GM19463 (cell line): ENCODE measurements at regions not wholly inside any gene's neighbourhood (a gene's known extent, or its start where the extent isn't known, plus 50 kb on each side); places are given as distances from the start of the nearest gene placed in this dataset.

Experiments
- ATAC-seq: cut with Tn5 transposase; IDR thresholded peaks from one replicate; pipeline ENCODE4 v1.9.1; 2021; ENCODE audit warnings: mild to moderate bottlenecking, moderate library complexity; ENCODE audit not compliant: unreplicated experiment

DNA sequence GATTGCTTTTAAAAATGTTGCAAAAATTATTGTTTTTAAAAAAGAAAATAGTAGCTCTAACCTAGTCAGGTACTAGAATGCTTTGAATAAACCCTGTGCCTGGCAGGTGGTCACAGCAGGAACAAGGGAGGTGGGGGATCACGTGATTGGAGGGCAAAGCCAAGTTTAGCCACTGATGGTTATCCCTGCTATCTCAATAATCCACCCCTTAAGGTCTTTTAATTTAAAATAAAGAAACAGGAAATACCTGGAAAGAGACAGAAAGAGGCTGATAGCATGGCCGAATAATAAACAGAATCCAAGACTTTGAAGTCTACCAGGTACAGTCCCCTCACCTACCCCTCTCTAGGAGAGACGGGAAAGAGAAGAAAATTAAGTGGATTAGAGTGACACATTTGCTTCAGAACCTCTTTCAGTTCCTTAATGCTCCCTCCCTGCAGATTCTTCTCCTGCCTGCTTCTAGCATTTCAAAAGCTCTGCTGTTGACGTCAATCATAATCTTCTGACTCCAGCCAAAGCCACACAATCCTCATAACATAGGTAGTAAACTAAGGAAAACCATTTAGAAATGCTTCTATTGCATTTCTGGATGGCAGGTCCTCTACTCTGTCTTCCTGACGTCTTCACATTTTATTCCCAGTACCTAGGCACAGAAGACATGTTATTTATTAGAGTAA lies 303.4 kb upstream of the MME start:
- no peak for ATAC-seq

DNA sequence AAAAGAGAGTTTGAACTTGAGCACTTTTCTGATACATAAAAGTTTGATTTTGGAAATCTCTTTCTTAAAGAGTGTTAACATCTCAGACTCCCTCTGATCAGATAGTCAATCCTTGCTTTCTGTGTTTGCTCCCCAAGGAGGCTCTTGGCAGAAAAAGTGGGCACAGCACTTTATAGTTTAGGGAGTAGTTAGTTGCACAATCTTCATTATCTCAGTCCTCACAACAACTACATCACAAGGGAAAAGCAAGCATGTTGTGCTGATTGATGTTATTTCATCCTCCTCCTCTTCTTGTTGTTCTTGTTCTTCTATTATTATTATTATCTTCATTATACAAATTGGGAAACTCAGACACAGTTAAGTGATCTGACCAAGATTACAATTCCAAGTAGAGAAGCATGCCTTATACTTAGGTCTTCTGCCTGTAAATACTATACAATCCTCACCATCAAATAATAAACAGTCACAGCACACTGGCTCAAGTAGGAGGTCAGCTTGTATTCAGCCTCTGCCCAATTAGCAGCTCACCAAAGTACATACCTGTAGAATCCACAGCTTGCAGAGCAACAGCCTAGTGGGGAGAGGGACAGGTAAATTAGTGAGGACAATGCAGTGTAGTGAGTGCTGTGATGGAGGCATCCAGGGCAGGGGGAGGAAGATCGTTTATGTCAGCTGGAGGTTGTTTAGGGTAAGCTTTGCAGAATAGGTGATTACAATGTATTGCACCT lies 304.1 kb upstream of the MME start:
- ATAC-seq: no peak

DNA sequence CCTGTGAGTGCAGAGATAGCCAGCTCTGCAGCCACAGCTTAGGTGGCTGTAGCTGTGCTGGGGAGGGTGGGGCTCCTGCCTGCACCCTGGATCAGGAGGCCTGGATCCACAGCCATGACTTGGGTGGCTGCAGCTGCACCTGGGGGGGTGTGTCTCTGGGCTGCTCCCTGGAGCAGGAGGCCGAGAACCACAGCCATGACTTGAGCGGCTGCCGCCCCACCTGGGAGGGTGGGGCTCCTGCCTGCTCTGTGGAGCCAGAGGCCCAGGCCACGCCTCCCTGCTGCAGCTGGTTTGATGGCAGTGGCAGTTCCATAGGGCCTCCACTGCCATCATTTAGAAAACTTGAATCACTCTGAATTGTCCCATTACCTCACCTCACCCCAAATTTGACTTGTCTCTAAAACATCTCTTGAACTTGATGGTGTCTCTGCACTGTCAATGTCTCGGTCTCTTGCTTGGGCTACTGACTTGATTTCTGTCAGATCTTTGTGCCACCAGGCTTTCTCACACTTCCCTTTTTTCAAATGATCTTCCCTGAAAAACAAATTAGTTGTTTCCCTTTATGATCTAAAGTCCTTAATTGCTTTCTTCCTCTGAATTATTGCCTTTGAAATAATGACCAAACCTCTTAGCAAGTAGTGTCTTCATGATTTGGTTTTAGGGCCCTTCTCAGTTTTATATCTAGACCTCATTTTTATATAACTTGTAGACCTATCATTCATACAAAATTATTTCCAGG lies 313.2 kb upstream of the MME start:
- no peak for ATAC-seq

DNA sequence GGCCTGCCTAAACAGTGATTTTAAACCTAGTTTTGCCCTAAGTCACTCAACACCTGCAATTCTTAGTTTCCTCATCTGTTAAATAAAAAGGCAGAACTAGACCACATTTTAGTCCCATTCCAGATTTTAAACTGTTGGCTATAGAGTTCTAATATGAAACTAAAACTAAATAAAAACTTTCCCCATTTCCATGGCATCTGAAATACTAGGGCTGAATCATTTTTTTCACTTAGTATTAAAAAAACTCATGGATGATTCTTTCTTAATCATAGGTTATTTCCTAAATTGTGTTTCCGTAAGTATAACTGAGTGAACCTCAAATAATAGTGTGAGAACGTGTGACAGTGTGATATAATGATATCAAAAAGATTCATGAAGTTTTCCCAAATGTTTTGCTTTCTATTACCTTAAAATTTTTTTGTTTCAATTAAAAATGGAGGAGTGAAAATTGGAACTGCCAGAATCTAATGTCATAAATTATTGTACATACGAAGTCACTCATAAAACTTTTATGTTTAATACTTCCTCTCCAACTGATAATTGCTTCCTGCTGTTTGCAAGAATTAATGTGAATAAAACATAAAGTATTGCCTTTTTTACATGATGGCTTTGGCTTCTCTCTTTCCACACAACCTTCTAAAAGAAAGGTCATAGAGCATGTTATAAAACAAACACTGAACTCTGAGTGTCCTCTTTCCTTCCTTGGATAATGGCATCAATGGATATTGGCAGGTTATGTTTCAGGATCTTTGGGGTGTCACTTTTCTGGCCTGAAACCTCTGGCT lies 315.1 kb upstream of the MME start:
- no peak for ATAC-seq

DNA sequence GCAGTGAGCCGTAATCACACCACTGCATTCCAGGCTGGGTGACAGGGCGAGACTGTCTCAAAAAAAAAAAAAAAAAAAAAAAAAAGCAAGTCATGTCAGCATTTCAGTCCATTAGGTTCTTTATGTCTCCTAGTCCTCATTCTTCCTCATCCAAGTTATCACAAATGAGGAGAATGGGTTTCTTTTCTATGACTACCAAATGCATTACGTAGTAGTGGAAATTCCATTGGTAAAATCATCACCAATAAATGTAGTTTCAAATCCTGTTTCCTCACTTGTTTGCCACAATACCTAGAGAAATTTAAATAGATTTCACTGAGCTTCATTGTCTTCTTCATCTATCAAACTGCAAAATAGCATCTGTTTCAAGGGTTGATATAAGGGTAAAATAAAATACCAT lies 317.6 kb upstream of the MME start:
- no peak for ATAC-seq

DNA sequence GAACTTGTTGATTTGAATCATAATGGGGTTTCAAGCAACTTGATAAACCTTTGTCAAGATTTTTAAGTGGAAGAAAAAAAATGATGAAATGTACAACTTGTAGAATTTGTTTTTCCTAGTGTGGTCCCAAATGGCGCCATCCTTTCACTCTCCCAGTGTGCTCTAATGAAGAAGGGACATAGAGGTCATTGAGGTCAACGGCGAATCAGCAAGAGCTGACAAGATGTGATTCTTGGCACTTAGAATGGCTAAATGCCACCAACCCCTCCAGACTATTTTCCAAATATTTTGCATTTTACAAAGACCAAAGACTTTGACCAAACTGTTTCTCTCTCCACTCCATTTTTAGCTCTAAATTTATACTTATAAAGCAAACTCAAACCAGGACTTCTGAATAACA lies 320.2 kb upstream of the MME start:
- ATAC-seq: no peak

DNA sequence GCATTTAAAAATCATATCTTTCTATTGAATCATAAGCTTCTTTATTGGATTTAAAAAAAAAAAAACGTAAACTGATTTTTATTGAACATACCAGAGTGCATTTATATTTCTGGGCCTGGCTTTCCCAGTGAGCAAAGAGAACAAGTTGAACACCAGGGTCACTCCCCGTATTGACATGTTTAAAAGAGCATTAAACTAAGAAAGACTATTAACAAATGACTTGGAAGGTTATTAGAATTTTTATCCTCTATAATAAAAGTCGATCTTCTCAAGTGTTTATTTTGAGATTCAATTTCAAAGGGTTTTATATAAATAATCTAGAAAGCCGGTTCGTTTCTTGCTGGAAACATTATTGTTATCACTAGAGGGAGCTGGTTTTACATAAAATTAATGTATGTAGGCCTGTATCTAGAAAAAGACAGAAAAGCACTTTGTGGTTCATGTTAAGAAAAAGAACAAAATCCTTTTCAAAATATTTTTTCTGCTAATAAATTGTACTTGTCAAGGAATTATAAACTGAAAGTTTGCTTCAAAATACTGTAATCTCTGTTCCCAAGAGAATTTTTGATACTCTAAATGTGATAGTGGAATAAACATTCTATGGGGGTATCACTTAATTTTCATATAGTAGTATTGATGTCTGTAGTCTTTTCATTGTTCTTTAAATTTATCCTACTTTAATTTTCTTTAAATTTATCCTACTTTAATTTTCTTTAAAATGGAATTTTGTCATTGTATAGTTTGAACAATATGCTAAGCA lies 321.8 kb upstream of the MME start:
- no peak for ATAC-seq

DNA sequence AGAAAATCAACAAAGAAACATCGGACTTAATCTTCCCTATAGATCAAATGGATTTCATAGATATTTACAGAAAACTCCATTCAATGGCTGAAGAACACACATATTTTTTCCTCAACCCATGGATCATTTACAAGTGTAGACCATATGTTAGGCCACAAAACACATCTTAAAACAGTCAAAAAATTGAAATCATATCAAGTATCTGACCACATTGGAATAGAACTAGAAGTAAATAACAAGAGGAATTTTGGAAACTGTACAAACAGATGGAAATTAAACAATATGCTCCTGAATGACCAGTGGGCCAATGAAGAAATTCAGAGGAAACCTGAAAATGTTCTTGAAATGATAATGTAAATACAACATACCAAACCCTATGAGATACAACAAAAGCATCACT lies 323.1 kb upstream of the GPR149 start:
- ATAC-seq: no peak

DNA sequence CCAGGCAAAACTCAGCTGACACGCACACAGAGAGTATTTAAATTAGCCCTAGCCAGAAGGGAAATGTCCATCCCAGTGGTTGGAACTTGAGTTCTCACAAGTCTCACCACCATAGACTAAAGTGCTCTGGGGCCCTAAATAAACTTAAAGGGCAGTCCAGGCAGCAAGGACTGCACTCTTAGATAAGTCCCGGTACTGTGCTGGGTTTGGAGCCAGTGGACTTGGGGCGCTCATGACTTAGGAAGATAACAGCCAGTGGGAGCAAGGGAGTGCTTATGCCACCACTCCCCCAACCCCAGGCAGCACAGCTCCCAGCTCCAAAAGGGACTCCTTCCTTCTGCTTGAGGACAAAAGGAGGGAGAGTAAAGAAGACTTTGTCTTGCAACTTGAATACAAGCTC lies 319.5 kb upstream of the GPR149 start:
- no peak for ATAC-seq

DNA sequence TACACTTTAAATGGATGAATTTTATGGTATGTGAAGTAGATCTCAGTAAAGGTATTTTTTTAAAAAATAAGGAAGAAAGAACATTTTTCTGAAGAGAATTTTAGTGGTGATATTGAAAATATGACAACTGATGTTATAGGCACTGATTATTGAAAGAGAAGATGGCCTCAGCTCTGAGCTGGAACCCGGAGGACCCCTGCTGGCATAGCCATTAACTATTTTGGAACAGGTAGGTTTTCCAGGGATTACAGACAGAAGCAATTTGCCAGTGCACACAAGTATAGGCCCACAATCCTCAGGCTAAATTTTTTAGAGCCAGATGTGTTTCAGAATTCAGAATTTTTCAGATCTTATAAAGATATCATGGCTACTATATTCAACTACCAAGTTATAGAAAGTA lies 315.9 kb upstream of the GPR149 start:
- no peak for ATAC-seq

DNA sequence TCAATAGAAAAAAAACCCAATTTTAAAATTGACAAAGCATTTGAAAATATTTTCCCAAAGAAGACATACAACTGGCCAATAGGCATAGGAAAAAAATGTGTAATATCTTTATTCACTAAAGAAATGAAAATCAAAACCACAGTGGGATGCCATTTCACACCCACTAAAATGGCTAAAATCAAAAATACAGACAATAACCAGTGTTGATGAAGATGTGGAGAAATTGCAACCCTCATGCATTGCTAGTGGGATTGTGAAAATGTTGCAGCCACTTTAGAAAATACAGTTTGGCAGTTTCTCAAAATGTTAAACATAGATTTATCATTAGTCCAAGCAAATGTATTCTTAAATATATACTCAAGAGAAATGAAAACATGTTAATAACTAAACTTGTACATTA lies 315.1 kb upstream of the GPR149 start:
- ATAC-seq: no peak

DNA sequence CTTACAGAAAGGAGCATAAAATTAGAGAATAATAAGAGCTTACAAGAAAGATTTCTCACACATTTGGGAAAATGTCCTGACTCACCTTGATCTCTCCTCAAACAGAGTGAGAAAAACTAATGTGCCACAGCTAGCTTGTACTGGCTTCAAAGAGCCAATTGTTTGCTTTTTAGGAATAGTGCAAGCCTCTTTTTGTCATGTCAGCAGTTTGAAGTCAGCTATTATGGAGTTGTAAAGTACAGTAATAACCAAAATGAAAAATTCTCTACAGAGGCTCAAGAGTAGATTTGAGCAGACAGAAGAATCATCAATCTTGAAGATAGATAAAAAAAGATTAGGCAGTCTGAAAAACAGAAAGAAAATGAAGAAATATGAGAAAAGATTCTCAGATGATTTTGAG lies 313.4 kb upstream of the GPR149 start:
- ATAC-seq: no peak

DNA sequence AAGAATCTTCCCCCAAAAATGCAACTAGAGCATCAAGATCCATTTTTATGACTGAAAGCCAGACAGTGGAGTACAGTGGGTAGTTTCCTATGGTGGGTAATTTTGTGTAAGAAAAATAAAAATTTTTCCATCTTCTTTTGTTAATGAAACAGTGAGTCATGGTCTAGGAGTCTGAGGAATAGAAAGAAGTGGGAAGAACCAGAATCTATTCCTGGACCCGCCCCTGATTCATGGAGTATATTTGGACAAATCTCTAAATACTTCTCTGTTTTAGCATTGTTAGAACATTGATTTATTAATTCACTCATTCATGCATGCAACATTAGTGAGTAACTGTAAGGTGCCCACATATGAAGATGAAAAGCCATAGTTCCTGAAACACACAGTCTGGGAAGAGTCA lies 304.5 kb upstream of the GPR149 start:
- no peak for ATAC-seq

DNA sequence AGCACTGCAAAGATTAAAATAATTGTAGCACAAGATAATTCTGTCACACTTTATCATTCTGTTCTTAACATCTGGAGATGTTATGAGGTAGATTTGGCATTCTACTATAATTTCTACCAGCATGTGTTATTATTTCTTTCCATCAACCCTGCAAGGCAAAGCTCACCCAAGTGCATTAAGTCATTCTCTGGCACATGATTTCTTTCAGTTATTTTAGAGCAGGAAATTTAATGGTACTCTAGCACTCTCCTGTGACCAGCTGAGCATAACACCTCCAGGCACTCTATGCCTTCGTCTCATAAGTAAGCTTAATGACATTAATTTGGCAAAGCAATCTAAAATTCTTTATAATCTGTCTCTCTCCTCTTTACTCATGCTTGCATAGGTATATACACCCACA lies 300.2 kb upstream of the GPR149 start:
- no peak for ATAC-seq

DNA sequence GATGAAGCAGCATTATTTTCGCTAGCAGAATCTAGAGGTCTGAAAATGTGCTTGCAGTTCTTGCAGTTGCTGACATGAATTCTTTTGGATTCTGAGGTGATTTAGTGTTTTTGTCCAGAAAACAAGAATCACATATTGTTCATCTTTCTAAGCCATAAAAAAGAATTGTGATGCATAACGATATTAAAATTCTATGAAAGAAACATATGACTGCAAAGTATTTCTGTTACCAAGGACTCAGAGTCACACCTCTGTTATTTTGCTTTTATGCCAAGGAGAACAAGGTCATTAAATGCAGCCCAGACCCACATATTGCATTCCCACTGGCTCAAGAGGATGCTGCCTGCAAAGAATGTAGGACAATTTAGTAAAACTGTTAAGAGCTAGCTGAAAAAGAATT lies 299.8 kb upstream of the GPR149 start:
- ATAC-seq: no peak

DNA sequence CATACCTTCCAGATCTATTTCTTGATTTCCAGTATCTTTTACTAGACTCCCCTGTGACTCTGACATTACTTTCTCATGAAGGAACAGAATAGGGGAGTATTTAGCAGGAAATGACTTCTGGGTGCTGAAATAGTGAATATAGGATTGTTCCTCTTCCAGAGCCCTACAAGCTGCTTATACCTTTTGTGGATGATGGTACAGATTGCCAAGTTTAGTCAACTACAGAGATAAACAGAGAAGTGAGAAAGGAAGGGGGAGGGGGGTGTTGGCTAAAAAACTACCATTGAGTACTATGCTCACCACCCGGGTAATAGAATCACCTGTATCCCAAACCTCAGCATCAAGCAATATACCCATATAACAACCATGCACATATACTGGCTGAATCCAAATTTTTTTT lies 298.3 kb upstream of the GPR149 start:
- no peak for ATAC-seq

DNA sequence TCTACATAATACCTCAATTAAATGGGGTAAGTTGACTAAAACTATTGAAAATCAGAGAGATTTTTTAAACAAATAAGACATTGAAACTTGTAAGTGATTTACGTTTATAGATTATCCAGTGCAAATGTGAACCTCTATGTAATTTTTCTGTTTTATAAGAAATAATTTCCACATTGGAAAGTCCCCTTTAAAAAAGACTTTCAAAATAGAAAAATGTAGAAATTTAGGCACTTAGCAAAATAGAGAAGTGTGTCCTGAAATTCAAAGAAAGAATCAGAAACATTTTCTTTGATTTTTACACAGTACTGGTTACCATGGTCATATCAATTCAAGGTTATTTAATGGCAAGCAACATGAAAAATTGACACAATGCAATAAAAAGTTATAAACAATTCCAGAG lies 290.9 kb upstream of the GPR149 start:
- no peak for ATAC-seq

DNA sequence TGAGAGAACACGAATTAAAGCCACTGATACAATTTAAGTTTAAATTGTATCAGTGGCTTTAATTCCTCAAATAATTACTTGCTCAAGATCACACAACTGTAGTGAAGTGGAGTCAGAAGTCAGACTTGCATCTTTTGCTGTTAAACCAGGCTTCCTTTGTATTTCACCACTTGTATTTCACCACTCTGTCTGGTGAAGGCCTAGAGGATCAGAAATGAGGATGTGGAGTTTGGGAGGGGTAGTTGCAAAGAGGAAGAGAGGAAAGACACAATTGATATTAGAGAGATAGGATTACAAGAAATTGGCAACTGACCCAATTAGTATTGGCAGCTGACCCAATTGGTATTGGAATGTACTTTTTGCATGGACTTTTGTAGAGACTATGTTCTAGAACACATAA lies 288.1 kb upstream of the GPR149 start:
- ATAC-seq: no peak

DNA sequence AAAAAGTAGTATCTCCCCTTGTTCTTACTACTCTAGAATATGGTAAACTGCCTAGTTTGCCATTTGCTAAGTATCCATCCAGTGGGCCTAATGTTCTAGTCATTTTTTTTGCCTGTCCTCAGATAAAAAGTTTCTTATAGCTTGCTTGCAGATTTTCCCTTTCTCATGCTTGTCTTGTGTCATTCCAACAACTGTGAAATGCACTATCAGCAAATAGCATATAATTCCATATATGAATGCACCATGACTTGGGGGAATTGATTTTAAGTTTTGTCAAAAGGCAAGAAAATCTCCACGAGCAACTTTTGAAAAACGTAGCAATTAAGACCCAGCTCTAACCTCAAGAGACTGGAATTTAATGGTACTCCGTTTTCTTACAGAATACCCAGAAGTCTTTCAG lies 286.2 kb upstream of the GPR149 start:
- ATAC-seq: no peak

DNA sequence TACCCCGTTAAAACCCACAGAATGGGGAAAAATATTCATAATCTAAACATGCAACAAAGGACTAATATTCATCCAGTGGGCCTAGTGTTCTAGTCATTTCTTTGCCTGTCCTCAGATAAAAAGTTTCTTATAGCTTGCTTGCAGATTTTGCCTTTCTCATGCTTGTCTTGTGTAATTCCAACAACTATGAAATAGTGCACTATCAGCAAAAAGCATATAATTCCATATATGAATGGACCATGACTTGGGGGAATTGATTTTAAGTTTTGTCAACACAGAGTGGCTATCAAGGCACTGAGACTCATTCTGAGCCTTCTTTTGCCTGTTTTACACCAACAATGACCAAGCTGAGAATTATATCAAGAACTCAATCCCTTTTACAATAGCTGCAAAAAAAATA lies 278.6 kb upstream of the GPR149 start:
- no peak for ATAC-seq

DNA sequence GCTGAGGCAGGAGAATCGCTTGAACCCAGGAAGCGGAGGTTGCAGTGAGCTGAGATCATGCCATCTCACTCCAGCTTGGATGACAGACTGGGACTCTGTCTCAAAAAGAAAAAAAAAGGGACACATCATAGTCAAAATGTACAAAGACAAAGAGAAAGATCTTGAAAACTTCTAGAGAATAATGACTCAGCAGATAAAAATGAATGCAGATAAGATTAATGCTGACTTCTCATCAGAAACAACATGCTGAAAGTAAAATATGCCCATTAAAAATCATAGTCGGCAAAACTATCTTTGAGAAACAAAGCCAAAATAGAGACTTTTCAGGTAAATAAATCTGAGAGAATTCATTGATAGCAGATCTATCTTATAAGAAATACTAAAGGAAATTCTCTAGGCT lies 271.1 kb upstream of the GPR149 start:
- ATAC-seq: no peak
